ENCODE measurements at regions not wholly inside any gene's neighbourhood (a gene's known extent, or its start where the extent isn't known, plus 50 kb on each side); places are given as distances from the start of the nearest gene placed in this dataset.

DNA sequence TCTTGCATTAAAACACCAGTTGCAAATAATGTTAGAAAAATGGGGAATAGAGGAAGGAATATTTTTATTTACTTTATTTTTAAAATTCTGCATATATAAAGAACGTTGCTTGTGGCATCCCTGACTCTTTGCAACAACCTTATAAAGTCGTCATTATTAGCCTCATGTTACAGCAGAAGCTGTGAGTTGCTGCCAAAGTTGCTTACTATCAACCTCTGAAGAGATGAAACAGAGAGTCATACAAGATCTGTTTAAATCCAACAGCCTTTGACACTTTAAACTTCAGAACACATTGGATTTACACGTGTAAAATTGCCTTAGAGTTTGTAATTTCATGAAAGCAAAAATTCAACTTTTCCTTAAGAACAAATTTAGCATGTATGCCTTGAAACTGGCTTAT lies 221.9 kb downstream of the MRPL39 start:
- Histone ChIP-seq H3K4me3 (no peak overlapping the region), H3K4me1 (no peaks in the 10 kb centered on the region), H3K36me3 (no peaks in the 10 kb centered on the region), H3K27ac (no peak overlapping the region), H3K9me3 (no peaks in the 10 kb centered on the region), H3K27me3 (no peaks in the 10 kb centered on the region)
- DNase-seq = no peak
- intact Hi-C loops (cut with DNase I) = loop anchor here (5.0 kb wide), 2 partner anchors 488 to 1533 kb away; no protein-coding TSS in a partner anchor
- WGBS, 2 donors = 34 to 49% methylated on average over 3 of the region's 3 CpGs
- TF ChIP-seq EP300 (IDR thresholded peaks at IDR 0.05) = no peak
- TF ChIP-seq, protein P1, sequence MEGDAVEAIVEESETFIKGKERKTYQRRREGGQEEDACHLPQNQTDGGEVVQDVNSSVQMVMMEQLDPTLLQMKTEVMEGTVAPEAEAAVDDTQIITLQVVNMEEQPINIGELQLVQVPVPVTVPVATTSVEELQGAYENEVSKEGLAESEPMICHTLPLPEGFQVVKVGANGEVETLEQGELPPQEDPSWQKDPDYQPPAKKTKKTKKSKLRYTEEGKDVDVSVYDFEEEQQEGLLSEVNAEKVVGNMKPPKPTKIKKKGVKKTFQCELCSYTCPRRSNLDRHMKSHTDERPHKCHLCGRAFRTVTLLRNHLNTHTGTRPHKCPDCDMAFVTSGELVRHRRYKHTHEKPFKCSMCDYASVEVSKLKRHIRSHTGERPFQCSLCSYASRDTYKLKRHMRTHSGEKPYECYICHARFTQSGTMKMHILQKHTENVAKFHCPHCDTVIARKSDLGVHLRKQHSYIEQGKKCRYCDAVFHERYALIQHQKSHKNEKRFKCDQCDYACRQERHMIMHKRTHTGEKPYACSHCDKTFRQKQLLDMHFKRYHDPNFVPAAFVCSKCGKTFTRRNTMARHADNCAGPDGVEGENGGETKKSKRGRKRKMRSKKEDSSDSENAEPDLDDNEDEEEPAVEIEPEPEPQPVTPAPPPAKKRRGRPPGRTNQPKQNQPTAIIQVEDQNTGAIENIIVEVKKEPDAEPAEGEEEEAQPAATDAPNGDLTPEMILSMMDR (IDR thresholded peaks at IDR 0.05) = no peak
- TF ChIP-seq POLR2AphosphoS5 (IDR thresholded peaks at IDR 0.05) = no peak
- no peak for TF ChIP-seq POLR2A (IDR thresholded peaks at IDR 0.05)

DNA sequence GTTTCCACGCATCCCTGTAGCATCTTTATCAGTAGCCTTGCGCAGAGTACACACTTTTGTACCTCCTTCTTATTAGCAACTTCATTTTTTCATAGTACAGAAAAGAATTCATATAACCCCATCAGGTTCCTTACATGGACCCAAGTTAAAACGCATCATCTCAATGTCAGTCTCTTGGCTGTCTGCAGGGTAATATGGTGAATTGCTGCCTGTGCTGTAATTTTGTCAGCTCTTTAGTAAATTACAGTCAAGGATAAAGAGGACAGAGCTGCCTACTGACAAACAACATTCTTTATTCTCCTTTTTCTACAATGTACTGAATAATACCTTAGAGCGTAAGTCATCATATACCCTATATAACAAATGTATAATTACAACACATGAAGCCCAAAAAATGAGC lies 222.5 kb downstream of the MRPL39 start:
- no peaks in the 10 kb centered on the region for H3K9me3 ChIP-seq
- intact Hi-C loops (cut with DNase I) = loop anchor here (5.0 kb wide), 2 partner anchors 487 to 1532 kb away; no protein-coding TSS in a partner anchor
- WGBS, 2 donors = 86 to 91% methylated on average over 4 of the region's 4 CpGs
- no peak overlapping the region for H3K27ac ChIP-seq
- H3K27me3 ChIP-seq = no peaks in the 10 kb centered on the region
- TF ChIP-seq POLR2A (IDR thresholded peaks at IDR 0.05) = no peak
- TF ChIP-seq, protein P1 (IDR thresholded peaks at IDR 0.05) = no peak
- TF ChIP-seq EP300 (IDR thresholded peaks at IDR 0.05) = no peak
- no peak for TF ChIP-seq POLR2AphosphoS5 (IDR thresholded peaks at IDR 0.05)
- no peak overlapping the region for H3K4me3 ChIP-seq
- H3K4me1 ChIP-seq = no peaks in the 10 kb centered on the region
- H3K36me3 ChIP-seq = no peaks in the 10 kb centered on the region
- DNase-seq = no peak

DNA sequence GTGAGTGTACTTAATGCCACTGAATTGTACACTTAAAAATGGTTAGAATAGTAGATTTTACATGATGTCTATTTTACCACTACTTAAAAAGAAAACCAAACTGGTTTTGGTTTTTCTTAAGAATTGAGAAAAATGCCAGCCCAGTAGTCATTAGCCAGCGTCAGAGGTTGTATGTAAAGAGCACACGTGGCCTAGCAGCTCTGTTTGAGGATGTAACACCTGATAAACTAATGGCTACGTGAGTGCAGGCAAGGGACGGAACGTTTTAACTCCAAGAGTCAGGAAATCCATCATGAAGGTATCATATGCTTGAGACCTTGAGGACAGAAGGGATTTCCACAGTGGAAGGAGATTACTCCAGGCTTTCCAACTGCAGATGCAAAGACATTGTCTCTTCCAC lies 223.7 kb downstream of the MRPL39 start:
- peaks cover 0 to 5% (median 0%) of the 10 kb centered on the region in 4 donors for H3K9me3 ChIP-seq
- no peak overlapping the region for H3K4me3 ChIP-seq
- no peaks in the 10 kb centered on the region for H3K4me1 ChIP-seq
- no peak for TF ChIP-seq EP300 (IDR thresholded peaks at IDR 0.05)
- no peak for TF ChIP-seq POLR2AphosphoS5 (IDR thresholded peaks at IDR 0.05)
- TF ChIP-seq, protein P1 (IDR thresholded peaks at IDR 0.05) = no peak
- TF ChIP-seq POLR2A (IDR thresholded peaks at IDR 0.05) = no peak
- no peak for DNase-seq
- intact Hi-C loops (cut with DNase I) = no loop called here
- H3K27me3 ChIP-seq = no peaks in the 10 kb centered on the region
- H3K36me3 ChIP-seq = no peaks in the 10 kb centered on the region
- no peak overlapping the region for H3K27ac ChIP-seq
- 54 to 77% methylated on average over 5 of the region's 5 CpGs for WGBS, 2 donors

DNA sequence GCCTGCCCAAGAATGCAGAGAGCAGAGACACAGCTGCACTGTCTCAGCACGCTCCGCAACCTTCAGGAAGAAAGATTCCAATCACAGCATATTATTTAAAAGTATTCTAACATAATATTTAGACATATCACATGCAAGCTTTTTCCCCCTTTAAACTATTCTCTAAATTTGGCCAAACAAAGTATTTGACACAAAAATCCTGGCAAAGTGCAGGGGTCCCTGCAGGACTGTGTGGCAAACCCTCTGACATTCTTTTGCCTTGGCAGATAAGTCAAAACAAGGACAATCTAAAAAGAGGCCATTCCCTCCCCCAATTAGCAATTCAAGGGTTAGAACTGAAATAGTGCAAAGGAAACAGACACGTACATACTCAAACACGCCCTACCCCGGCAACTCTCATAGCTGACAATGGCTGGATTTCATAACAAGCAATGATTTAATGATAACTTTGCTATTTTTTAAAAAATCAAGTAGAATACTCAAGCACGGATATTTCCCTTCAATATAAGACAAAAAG lies 225.3 kb downstream of the MRPL39 start:
- no peak for DNase-seq
- H3K4me3 ChIP-seq = no peak overlapping the region
- H3K9me3 ChIP-seq = peaks cover 0 to 5% (median 0%) of the 10 kb centered on the region in 4 donors
- H3K27me3 ChIP-seq = no peaks in the 10 kb centered on the region
- WGBS, 2 donors = 73 to 76% methylated on average over 6 of the region's 6 CpGs
- H3K27ac ChIP-seq = no peak overlapping the region
- TF ChIP-seq POLR2A (IDR thresholded peaks at IDR 0.05) = no peak
- no peak for TF ChIP-seq EP300 (IDR thresholded peaks at IDR 0.05)
- TF ChIP-seq, protein P1 (IDR thresholded peaks at IDR 0.05) = no peak
- TF ChIP-seq POLR2AphosphoS5 (IDR thresholded peaks at IDR 0.05) = no peak
- H3K36me3 ChIP-seq = no peaks in the 10 kb centered on the region
- intact Hi-C loops (cut with DNase I) = no loop called here
- H3K4me1 ChIP-seq = no peaks in the 10 kb centered on the region

DNA sequence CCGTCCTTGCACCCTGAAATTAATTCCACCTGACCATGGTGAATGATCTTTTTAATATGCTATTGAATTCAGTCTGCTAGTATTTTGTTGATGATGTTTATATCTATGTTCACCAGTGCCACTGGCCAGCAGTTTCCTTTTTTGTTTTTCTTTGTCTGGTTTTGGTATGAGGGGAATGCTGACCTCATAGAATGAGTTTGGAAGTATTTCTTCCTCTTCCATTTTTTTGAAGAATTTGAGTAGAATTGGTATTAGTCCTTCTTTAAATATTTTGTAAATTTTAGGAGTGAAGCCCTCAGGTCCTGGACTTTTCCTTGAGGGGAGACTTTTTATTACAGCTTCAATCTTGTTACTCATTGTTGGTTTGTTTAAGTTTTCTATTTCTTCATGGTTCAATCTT lies 231.6 kb downstream of the MRPL39 start:
- Histone ChIP-seq H3K4me1 (no peaks in the 10 kb centered on the region), H3K27ac (no peak overlapping the region), H3K36me3 (no peaks in the 10 kb centered on the region), H3K9me3 (peaks cover 0 to 5% (median 0%) of the 10 kb centered on the region in 4 donors), H3K4me3 (no peak overlapping the region), H3K27me3 (no peaks in the 10 kb centered on the region)
- no peak for DNase-seq
- no peak for TF ChIP-seq POLR2AphosphoS5 (IDR thresholded peaks at IDR 0.05)
- no peak for TF ChIP-seq POLR2A (IDR thresholded peaks at IDR 0.05)
- TF ChIP-seq EP300 (IDR thresholded peaks at IDR 0.05) = no peak
- TF ChIP-seq, protein P1 (IDR thresholded peaks at IDR 0.05) = no peak
- 88 to 91% methylated on average over 1 of the region's 1 CpG for WGBS, 2 donors
- intact Hi-C loops (cut with DNase I) = no loop called here
